Left renal cortex interstitium (tissue), 4 donors: ENCODE measurements at regions not wholly inside any gene's neighbourhood (a gene's known extent, or its start where the extent isn't known, plus 50 kb on each side); places are given as distances from the start of the nearest gene placed in this dataset.
"Not testable (repeated sequence)": the region's sequence is repeated elsewhere in the genome, so short reads cannot be mapped to it uniquely, and the experiment has no call there.

Experiments
- DNase-seq, 4 donors: peaks; one replicate each; pipeline ENCODE4 v3.0.0-alpha.2; 2013; ENCODE audit warnings: low read depth in 4 of 4, low spot score in 2 of 4, missing footprints in 1 of 4

DNA sequence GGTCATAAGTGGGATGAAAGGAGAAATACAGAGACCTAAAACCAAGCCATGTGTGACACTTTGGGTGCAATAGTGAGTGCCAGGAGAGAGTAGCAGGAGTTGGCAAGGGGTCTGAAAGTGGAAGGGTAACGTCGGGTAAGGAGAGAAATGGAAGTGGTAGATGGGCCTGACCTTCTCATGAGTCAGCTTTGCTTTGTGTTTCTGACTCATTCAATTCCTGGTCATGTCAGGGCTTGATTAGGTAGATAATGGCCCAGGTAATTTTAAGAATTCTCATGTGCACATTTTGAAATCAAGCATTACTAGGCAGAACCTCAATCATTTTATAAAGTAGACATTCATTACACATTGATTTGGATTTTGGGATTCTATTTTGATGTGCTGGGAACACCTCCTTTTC, 262.5 kb downstream of the SOX2 start:
- DNase-seq, result no peak

- no peak for DNase-seq
Observed at GRCh38 chr3:181976526-181976925, 264.8 kb downstream of the SOX2 start.

DNA sequence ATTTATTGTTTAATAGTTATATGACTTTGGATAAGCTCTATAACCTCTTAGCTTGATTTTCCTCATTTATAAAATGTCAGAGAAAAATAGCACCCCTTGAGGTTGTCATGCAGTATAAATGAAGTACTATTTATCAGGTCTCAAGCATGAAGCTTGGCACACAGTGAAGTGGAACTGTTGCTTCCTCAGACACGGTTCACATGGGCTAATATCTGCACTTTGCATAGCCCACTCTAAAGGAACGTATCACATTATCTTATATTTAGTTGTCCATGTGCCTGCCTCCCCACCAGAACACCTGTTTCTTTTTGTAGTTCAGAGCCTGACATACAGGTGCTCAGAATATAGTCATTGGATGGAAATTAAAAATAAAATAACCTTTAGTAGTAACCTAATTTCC, 273.7 kb downstream of the SOX2 start:
- DNase-seq, result no peak

DNA sequence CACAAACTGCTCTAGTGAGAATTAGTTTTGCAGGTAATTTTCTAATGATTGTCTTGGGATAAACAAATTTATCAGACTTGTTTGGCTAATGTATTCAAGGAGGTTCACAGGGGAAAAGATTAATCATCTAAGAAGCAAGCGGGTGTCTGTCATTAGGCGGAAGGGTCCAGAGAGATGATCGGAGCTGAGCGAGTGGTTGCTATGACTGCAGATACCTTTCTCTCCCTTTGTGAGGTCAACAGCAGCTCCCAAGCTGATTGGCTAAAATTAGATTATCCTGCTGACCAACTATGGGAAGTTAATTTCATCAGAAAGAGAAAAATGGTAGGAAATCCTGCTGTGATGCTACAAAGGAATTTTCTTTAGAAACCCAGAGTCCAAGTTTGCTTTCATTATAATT, 276.0 kb downstream of the SOX2 start:
- no peak for DNase-seq

- DNase-seq, result no peak
Observed at GRCh38 chr3:181998828-181999227, 287.1 kb downstream of the SOX2 start.

GRCh38 chr3:181999314-181999713, 287.6 kb downstream of the SOX2 start:
- no peak for DNase-seq

GRCh38 chr3:182000447-182000846, 288.7 kb downstream of the SOX2 start:
- no peak for DNase-seq

- no peak for DNase-seq
Observed at GRCh38 chr3:182005219-182005618, 293.5 kb downstream of the SOX2 start.

DNA sequence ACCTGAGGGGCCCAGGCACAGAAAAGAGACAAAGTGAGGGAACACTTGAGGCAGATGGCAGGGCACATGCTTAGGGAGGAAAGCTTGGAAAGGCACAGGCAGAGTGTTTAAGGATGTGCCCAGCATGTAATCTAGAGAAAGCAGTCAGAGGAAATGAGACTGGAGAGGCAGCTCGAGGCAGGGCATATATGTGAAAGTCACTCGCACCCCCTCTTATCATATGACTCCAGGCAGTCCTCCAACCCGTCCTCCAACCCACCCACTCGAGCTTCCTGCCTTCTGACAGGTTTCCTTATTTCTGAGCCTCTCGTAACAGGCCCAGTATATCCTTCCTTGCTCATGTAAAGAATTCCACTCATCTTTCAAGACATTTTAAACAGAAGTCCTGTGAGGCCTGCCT, 294.0 kb downstream of the SOX2 start:
- no peak for DNase-seq

DNA sequence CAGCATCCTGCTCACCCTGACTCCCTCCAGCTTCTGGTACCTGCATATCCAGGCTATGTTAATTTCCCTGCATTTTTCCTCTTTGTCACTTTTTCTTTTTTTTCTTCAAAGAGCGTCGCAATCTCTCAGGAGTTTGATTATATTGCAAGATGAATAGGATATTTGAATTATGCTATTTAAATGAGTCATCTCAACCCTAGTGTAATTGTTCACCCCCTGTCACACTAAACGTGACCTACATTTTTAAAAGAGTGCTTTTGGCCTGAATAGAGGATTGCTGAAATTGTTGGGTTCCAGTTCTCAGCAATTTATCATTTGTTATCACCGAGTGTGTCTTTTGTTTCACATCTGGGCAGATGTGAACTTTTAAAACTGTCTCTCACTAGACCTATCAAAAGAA, 294.7 kb downstream of the SOX2 start:
- no peak for DNase-seq

- DNase-seq, result no peak
Observed at GRCh38 chr3:182007441-182007840, 295.7 kb downstream of the SOX2 start.

GRCh38 chr3:182018361-182018760, 306.6 kb downstream of the SOX2 start:
- no peak for DNase-seq

DNA sequence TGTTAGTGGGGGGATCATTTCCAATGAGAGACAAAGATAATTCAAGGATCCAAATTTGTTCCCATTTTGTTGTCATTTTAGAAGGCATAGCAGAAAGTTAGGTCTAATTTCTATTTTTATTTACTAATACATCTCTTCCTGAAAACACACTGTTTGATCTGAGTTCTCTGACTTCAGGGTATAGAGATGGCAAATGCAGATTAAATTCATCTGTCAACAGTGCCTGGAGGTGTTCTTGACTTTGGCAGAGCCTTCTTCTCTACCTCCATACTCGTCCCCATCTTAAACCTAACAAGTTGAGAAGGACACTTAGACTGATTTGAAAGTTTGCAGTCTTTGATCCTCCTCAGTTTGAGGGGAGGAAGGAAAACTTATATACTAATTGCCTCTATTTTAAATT, 308.2 kb downstream of the SOX2 start:
- no peak for DNase-seq

- no peak for DNase-seq
Observed at GRCh38 chr3:182023843-182024242, 312.1 kb downstream of the SOX2 start.

DNA sequence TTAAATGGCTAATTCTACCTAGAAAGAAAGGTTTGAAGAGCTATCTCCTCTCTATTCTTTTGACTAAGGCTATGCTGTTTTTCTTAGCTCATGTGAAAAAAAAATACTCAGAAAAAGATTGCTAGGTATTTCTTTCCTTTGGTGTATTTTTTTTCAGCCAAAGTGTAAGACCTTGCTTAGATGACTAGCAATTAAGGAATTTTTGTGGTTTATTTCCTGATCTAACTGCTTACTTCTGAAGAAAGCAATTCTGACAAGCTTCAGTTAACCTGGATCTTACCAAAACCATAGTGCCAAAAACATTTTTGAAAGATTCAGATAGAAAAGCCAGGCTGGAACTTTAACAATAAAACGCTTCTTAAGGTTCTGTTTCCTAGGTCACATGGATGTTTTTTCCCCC, 315.6 kb downstream of the SOX2 start:
- no peak for DNase-seq

- no peak for DNase-seq
Observed at GRCh38 chr3:182028081-182028480, 316.4 kb downstream of the SOX2 start.

DNA sequence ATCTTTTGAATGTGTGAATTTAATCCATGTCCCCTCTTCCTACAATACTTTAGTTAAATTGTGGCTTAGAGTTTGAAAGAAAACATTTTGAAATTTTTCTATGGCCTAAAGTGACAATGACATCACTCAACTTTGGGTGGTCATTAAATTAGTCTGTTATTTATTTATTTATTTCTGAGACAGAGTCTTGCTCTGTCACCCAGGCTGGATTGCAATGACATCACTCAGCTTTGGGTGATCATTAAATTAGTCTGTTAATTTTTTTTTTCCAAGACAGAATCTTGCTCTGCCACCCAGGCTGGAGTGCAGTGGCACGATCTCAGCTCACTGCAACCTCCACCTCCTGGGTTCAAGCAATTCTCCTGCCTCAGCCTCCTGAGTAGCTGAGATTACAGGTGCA, 322.5 kb downstream of the SOX2 start:
- DNase-seq, result not testable (repeated sequence)

DNA sequence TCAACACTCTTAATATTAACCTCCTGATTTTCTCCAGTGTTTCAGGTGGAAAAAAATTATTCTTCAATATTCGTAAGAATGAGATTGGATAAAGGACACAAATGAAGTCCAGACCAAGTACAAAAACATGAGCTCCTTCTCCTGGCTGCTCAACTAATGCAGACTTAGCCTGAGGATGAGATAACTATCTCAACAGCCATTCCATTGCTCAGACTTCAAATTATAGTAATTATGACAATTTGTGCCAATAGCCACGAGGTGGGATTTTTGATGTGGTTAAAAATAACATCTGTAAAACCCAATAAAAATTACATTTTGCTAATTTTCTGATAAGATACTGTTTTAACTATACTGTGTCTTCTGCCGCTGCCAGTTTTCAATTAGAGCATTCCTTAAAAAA, 323.6 kb downstream of the SOX2 start:
- no peak for DNase-seq

DNA sequence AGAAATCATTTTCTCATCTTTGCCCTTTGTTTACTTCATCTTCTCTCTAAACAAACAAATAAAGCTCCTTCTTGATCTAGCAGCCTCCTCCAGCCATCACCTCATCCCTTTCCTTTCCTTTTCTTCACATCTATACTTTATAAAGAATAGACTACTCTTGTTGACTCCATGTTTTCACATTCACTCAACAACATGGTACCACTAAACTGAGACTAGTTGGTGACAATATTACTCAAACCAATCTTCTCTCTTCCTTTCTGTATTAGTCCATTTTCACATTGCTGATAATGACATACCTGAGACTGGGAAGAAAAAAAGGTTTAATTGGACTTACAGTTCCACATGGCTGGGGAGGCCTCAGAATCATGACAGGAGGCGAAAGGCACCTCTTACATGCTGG, 324.7 kb downstream of the SOX2 start:
- DNase-seq, result no peak

GRCh38 chr3:182041668-182042291, 330.1 kb downstream of the SOX2 start:
- no peak for DNase-seq

- DNase-seq, result no peak
Observed at GRCh38 chr3:182045736-182046135, 334.0 kb downstream of the SOX2 start.

DNA sequence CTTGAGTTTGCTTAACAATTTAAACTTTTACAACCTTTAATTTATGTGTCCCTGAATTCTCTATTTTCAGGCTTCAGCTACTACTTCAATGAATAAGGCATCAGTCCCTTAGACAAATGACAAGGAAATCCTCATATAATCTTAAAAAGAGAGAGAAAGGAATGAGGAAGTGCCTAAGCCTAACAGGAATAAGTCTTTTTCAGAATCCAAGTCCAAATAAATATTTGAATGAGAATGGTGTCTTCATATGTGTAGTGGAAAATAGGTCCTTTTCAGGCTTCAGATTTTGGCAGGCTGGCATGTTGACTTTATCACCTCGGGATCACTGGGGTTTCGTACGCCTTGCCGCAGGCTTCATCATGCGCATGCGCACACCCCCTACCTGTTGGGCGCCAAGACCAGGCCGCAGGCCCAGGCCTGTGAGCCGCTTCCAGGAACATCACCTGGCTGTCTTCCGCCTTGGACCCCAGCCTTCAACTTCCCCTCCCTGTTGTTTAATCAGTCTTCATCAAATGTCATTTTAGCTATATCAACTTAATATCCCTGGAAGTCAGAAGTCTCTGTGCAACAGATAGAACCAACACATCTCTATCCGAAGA, 334.5 kb downstream of the SOX2 start:
- DNase-seq, result no peak

GRCh38 chr3:182050932-182051331, 339.2 kb downstream of the SOX2 start:
- no peak for DNase-seq
